ENCODE measurements at regions not wholly inside any gene's neighbourhood (a gene's known extent, or its start where the extent isn't known, plus 50 kb on each side); places are given as distances from the start of the nearest gene placed in this dataset.

DNA sequence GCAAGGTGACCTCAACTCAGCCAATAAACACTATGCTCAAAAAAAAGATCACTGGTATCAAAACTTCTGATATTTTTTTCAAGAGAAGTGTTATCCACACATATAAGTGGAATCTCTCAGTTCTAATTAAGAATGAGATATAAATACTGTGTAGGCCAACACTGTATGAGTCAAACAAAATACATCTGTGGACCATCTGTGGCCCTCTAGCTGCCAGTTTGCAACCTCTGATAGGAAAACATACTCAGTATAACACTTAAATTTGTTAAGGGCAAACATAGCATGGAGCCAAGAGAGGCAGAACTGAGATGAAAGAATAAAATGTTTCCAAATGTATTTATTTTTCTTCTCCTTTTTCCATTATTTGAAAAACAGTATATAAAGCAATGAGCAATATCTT lies 377.3 kb downstream of the ARAP2 start:
- no peak overlapping the region for H2BK15ac ChIP-seq (ENCODE audit: low read length)
- H3K23me2 ChIP-seq (ENCODE audit: low read depth, low read length), result no peaks in the 10 kb centered on the region
- no peak overlapping the region for H2AFZ ChIP-seq (ENCODE audit: low read length)
- H4K8ac ChIP-seq (ENCODE audit: extremely low read depth, insufficient read depth, low read length), result no peak overlapping the region
- no peak overlapping the region for H3K18ac ChIP-seq (ENCODE audit: extremely low read depth, low read length)
- H3K4me3 ChIP-seq (ENCODE audit: extremely low read depth in 1 of 4, insufficient read depth in 2 of 4, low read depth in 3 of 4, low read length in 4 of 4), result no peak overlapping the region
- H3K14ac ChIP-seq (ENCODE audit: insufficient read length), result no peak overlapping the region
- DNase-seq (ENCODE audit: low read depth in 1 of 2, low spot score in 2 of 2) (no peak), FAIRE-seq (no peak)
- no peaks in the 10 kb centered on the region for H4K20me1 ChIP-seq (replicated peaks in 1 of 2; ENCODE audit: control insufficient read depth in 1 of 2, insufficient read depth in 2 of 2, low read length in 2 of 2)
- ChIA-PET POLR2A (ENCODE audit: partially characterized antibody) (no interaction called here), CTCF (ENCODE audit: partially characterized antibody) (no interaction called here)
- TF ChIP-seq YY1 (IDR thresholded peaks at IDR 0.05; ENCODE audit: low read depth, low read length) (no peak), CHD2 (IDR thresholded peaks at IDR 0.05; ENCODE audit: low read length) (no peak), POLR2AphosphoS5 (IDR thresholded peaks at IDR 0.05; ENCODE audit: low read depth, low read length) (no peak), TEAD4 (IDR thresholded peaks at IDR 0.05; ENCODE audit: low read depth, low read length) (no peak), KDM4A (IDR thresholded peaks at IDR 0.05; ENCODE audit: low read depth, low read length, severe bottlenecking) (no peak), CHD1 (IDR thresholded peaks at IDR 0.05; ENCODE audit: low read depth, low read length) (no peak), TAF1 (IDR thresholded peaks at IDR 0.05; ENCODE audit: low read depth, low read length) (no peak), USF2 (IDR thresholded peaks at IDR 0.05; ENCODE audit: low read length) (no peak), SIRT6 (IDR thresholded peaks at IDR 0.05; ENCODE audit: low read length) (no peak)
- H3K4me1 ChIP-seq (replicated peaks in 1 of 4; ENCODE audit: control insufficient read depth in 3 of 4, insufficient read depth in 4 of 4, low read length in 3 of 4), result no peaks in the 10 kb centered on the region
- H3K79me2 ChIP-seq (ENCODE audit: control insufficient read depth in 1 of 2, insufficient read depth in 2 of 2, low read length in 2 of 2), result no peaks in the 10 kb centered on the region
- no peak overlapping the region for H3K4ac ChIP-seq (replicated peaks; ENCODE audit: insufficient read length, low read depth, low read length)
- H4K91ac ChIP-seq (replicated peaks; ENCODE audit: insufficient read length, low read length), result no peak overlapping the region
- H3K9ac ChIP-seq (replicated peaks in 1 of 4; ENCODE audit: extremely low read depth in 1 of 4, low read depth in 3 of 4, low read length in 3 of 4), result no peak overlapping the region
- no peak overlapping the region for H2BK12ac ChIP-seq (ENCODE audit: low read depth, low read length)
- H2AK5ac ChIP-seq (ENCODE audit: low read depth, low read length), result no peak overlapping the region
- no peaks in the 10 kb centered on the region for H3K36me3 ChIP-seq (ENCODE audit: control insufficient read depth in 2 of 4, insufficient read depth in 4 of 4, low read length in 3 of 4)
- H2BK20ac ChIP-seq (ENCODE audit: low read length), result no peak overlapping the region
- no peak overlapping the region for H2BK5ac ChIP-seq (ENCODE audit: low read depth, low read length)
- no peak overlapping the region for H3K4me2 ChIP-seq (ENCODE audit: insufficient read depth in 1 of 2, low read depth in 2 of 2, low read length in 2 of 2)
- H3K23ac ChIP-seq (ENCODE audit: insufficient read length), result no peak overlapping the region
- no peak overlapping the region for H4K5ac ChIP-seq (ENCODE audit: insufficient read length, low read depth, low read length)
- no peaks in the 10 kb centered on the region for H3K9me3 ChIP-seq (ENCODE audit: insufficient read depth in 2 of 2, low read depth in 1 of 2, low read length in 1 of 2)
- no peaks in the 10 kb centered on the region for H3K27me3 ChIP-seq (replicated peaks in 1 of 4; ENCODE audit: control insufficient read depth in 3 of 4, extremely low read depth in 1 of 4, insufficient read depth in 3 of 4, low read length in 3 of 4)
- no peaks in the 10 kb centered on the region for H3K79me1 ChIP-seq (ENCODE audit: low read depth, low read length)
- no peak overlapping the region for H3K56ac ChIP-seq (replicated peaks; ENCODE audit: insufficient read length, low read depth, low read length)
- H2BK120ac ChIP-seq (replicated peaks; ENCODE audit: low read depth, low read length), result no peak overlapping the region
- H3K27ac ChIP-seq (ENCODE audit: low read depth, low read length), result no peak overlapping the region
